ENCODE measurements at regions not wholly inside any gene's neighbourhood (a gene's known extent, or its start where the extent isn't known, plus 50 kb on each side); places are given as distances from the start of the nearest gene placed in this dataset.

GRCh38 chr10:121369616-121370015, 228.6 kb downstream of the FGFR2 start:
- TF ChIP-seq TCF7L2 (IDR thresholded peaks at IDR 0.05; ENCODE audit: borderline replicate concordance, extremely low read depth, insufficient read depth, insufficient read length) (no peak), RAD21 (IDR thresholded peaks at IDR 0.05; ENCODE audit: low read depth) (no peak)
